ENCODE measurements at regions not wholly inside any gene's neighbourhood (a gene's known extent, or its start where the extent isn't known, plus 50 kb on each side); places are given as distances from the start of the nearest gene placed in this dataset.
"Not testable (repeated sequence)": the region's sequence is repeated elsewhere in the genome, so short reads cannot be mapped to it uniquely, and the experiment has no call there.

GRCh38 chr13:99093997-99094396, 106.7 kb upstream of the UBAC2 start:
- no peaks in the 10 kb centered on the region for H3K36me3 Mint-ChIP-seq (ENCODE audit: insufficient read depth in 1 of 3, low read depth in 3 of 3)
- H3K56ac ChIP-seq (ENCODE audit: insufficient read length, low read depth, low read length): no peak overlapping the region
- no peak overlapping the region for H2BK5ac ChIP-seq (ENCODE audit: insufficient read length, low read length)
- no peak overlapping the region for H2AFZ ChIP-seq (ENCODE audit: low read length)
- no peak overlapping the region for H3K27ac Mint-ChIP-seq
- WGBS (ENCODE audit: extremely low coverage, insufficient read length, low lambda C conversion rate): no CpG with 5 or more reads among the region's 3 CpGs
- no peak overlapping the region for H2AK5ac ChIP-seq (ENCODE audit: insufficient read length, low read length)
- no peak overlapping the region for H2BK20ac ChIP-seq (ENCODE audit: low read depth, low read length, poor library complexity, severe bottlenecking)
- no peaks in the 10 kb centered on the region for H3K79me1 ChIP-seq (ENCODE audit: insufficient read depth, low read depth, low read length, poor library complexity, severe bottlenecking)
- H3K27ac ChIP-seq (ENCODE audit: insufficient read length, low read depth, low read length): no peak overlapping the region
- TF ChIP-seq CTCF (conservative IDR thresholded peaks at IDR 0.05): no peak
- no peak overlapping the region for H4K8ac ChIP-seq (replicated peaks; ENCODE audit: insufficient read length, low read depth, low read length)
- H3K79me2 ChIP-seq (ENCODE audit: insufficient read depth, low read length): no peaks in the 10 kb centered on the region
- H3K9ac ChIP-seq (ENCODE audit: extremely low read depth, insufficient read length, low read length): no peak overlapping the region
- H3K4me3 Mint-ChIP-seq: no peak overlapping the region
- H3K4ac ChIP-seq (ENCODE audit: low read depth, low read length): no peak overlapping the region
- H4K20me1 ChIP-seq (ENCODE audit: control insufficient read depth, insufficient read depth, insufficient read length): no peaks in the 10 kb centered on the region
- H3K9me3 ChIP-seq (ENCODE audit: control insufficient read depth, low read depth, low read length): no peaks in the 10 kb centered on the region
- H3K4me1 Mint-ChIP-seq: no peaks in the 10 kb centered on the region
- H4K5ac ChIP-seq (ENCODE audit: insufficient read length, low read depth, low read length): no peak overlapping the region
- H3K27me3 ChIP-seq (ENCODE audit: insufficient read depth, low read length): no peaks in the 10 kb centered on the region; the same call in 1 of the 2 replicates
- H3T11ph ChIP-seq (ENCODE audit: low read length): no peak overlapping the region
- H3K9me3 Mint-ChIP-seq: no peaks in the 10 kb centered on the region; a peak in 1 of 5 replicates
- H3K4me1 ChIP-seq (ENCODE audit: insufficient read depth, low read length): no peaks in the 10 kb centered on the region
- H2BK15ac ChIP-seq (ENCODE audit: low read depth, low read length): no peak overlapping the region
- H3K23me2 ChIP-seq (ENCODE audit: insufficient read length, low read depth, low read length, poor library complexity, severe bottlenecking): no peaks in the 10 kb centered on the region
- no peak overlapping the region for H3K14ac ChIP-seq (ENCODE audit: insufficient read depth, low read length)
- no peak overlapping the region for H3K4me2 ChIP-seq (ENCODE audit: insufficient read depth, insufficient read length, low read length)
- no peak overlapping the region for H2BK12ac ChIP-seq (ENCODE audit: insufficient read length, low read depth, low read length)
- H2BK120ac ChIP-seq (ENCODE audit: low read depth, low read length, poor library complexity, severe bottlenecking): no peak overlapping the region
- H3K18ac ChIP-seq (ENCODE audit: insufficient read length, low read depth, low read length): no peak overlapping the region
- no peak overlapping the region for H3K23ac ChIP-seq (ENCODE audit: insufficient read length, low read depth, low read length)
- peaks cover 5% of the 10 kb centered on the region for H3K27me3 Mint-ChIP-seq (ENCODE audit: low read depth)
- no peak overlapping the region for H4K91ac ChIP-seq (ENCODE audit: insufficient read length, low read depth, low read length)
- no peak for DNase-seq

DNA sequence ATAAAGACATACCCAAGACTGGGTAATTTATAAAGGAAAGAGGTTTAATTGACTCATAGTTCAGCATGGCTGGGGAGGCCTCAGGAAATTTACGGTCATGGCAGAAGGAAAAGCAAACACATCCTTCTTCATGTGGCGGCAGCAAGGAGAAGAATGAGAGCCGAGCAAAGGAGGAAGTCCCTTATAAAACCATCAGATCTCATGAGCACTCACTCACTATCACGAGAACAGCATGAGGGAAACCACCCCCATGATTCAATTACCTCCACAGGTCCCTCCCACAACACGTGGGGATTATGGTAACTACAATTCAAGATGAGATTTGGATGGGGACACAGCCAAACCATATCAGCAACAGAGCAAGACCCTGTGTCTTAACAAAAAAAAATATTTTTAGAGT, 98.8 kb upstream of the UBAC2 start:
- H3K23ac ChIP-seq (ENCODE audit: insufficient read length, low read depth, low read length); H3K27me3 ChIP-seq (ENCODE audit: insufficient read depth, low read length); H3K56ac ChIP-seq (ENCODE audit: insufficient read length, low read depth, low read length); H2BK15ac ChIP-seq (ENCODE audit: low read depth, low read length); H4K91ac ChIP-seq (ENCODE audit: insufficient read length, low read depth, low read length); H2AK5ac ChIP-seq (ENCODE audit: insufficient read length, low read length); H3K14ac ChIP-seq (ENCODE audit: insufficient read depth, low read length); H3K4me1 ChIP-seq (ENCODE audit: insufficient read depth, low read length); H3K4ac ChIP-seq (ENCODE audit: low read depth, low read length); H3K79me2 ChIP-seq (ENCODE audit: insufficient read depth, low read length); H3K9me3 Mint-ChIP-seq; H2BK12ac ChIP-seq (ENCODE audit: insufficient read length, low read depth, low read length); H3K9me3 ChIP-seq (ENCODE audit: control insufficient read depth, low read depth, low read length); H3K4me2 ChIP-seq (ENCODE audit: insufficient read depth, insufficient read length, low read length); H3K9ac ChIP-seq (ENCODE audit: extremely low read depth, insufficient read length, low read length); H3K27ac ChIP-seq (ENCODE audit: insufficient read length, low read depth, low read length); H2AFZ ChIP-seq (ENCODE audit: low read length); H4K8ac ChIP-seq (replicated peaks; ENCODE audit: insufficient read length, low read depth, low read length); H3K18ac ChIP-seq (ENCODE audit: insufficient read length, low read depth, low read length); DNase-seq; H3T11ph ChIP-seq (ENCODE audit: low read length); H2BK120ac ChIP-seq (ENCODE audit: low read depth, low read length, poor library complexity, severe bottlenecking); H3K36me3 Mint-ChIP-seq (ENCODE audit: insufficient read depth in 1 of 3, low read depth in 3 of 3); H4K20me1 ChIP-seq (ENCODE audit: control insufficient read depth, insufficient read depth, insufficient read length); H3K27ac Mint-ChIP-seq; H2BK20ac ChIP-seq (ENCODE audit: low read depth, low read length, poor library complexity, severe bottlenecking); H3K23me2 ChIP-seq (ENCODE audit: insufficient read length, low read depth, low read length, poor library complexity, severe bottlenecking); H2BK5ac ChIP-seq (ENCODE audit: insufficient read length, low read length); H4K5ac ChIP-seq (ENCODE audit: insufficient read length, low read depth, low read length); H3K27me3 Mint-ChIP-seq (ENCODE audit: low read depth); H3K79me1 ChIP-seq (ENCODE audit: insufficient read depth, low read depth, low read length, poor library complexity, severe bottlenecking); H3K4me3 Mint-ChIP-seq: not testable (repeated sequence)
- WGBS (ENCODE audit: extremely low coverage, insufficient read length, low lambda C conversion rate): no CpG with 5 or more reads among the region's 5 CpGs
- peaks cover 9 to 11% of the 10 kb centered on the region in 2 experiments for H3K4me1 Mint-ChIP-seq
